Right renal cortex interstitium (tissue), 3 donors: ENCODE measurements at regions not wholly inside any gene's neighbourhood (a gene's known extent, or its start where the extent isn't known, plus 50 kb on each side); places are given as distances from the start of the nearest gene placed in this dataset.

ENCODE experiments used
- DNase-seq, 3 donors: peaks; one replicate each; pipeline ENCODE4 v3.0.0-alpha.2; 2013; ENCODE audit warnings: low read depth in 3 of 3, low spot score in 2 of 3

DNA sequence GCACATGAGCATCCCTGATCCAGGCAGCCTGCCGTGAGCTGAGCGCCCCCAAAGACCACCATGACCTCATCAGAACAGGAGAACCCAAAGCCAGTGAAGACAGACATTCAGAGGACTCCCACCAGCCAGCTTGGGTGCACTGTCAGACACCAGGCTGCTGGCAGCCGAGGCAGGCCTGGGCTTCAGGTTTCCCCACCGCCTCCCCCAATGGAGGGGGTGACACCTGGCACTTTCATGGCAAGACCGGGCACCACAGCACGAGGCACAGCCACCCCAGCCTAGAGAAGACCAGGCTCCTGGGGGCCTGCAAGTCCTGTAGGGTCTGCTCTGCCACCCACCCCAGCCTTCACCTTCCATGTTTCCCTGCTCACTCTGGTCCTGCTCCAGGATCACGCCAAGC, 140.5 kb downstream of the C16orf95 start:
- DNase-seq = no peak

DNA sequence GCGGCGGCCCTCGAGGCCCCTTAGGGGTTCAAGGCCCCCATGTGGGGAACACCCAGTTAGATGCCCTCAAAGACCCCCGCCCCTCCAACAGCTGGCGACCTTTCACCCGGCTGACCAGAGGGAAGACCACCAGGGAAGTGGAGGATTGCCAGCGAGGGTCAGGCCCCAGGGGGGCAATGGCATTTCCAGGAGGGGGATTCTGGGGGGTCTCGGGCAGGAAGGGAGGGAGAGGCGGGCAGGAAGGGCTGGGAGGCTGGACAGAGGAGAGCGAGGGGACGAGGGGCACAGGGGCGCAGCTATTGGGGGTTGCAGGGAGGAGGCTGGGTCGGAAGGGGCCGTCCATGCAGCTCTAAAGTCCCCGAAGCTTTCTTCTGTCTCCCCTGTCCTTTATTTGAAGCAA, 139.5 kb downstream of the C16orf95 start:
- DNase-seq = no peak

DNA sequence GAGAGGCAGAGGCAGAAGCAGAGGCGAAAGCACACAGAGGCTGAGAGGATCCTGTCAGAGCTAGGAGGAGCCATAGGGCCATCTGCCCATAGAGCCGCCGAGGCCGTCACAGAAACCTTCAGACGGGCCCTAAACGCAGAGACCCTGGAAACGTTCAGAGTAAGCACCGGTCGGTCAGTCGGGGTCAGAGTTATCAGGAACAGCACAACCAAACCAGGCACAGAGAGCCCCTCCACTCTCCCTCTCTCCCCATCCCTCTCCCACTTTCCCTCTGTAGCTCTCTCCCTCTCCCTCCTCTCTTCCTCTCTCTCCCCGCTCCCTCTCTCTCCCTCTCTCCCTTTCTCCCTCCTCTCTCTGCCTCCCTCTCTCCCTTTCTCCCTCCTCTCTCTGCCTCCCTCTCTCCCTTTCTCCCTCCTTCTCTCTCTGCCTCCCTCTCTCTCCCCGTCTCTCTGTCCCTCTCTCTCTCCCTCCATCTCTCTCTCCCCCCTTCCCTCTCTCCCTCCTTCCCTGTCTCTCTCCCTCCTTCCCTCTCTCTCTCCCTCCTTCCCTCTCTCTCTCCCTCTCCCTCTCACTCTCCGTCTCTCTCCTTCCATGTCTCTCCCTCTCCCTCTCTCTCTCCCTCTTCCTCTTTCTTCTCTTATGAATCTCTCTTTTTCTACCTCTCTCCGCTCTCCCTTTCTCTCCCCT, 138.9 kb downstream of the C16orf95 start:
- DNase-seq = no peak

DNA sequence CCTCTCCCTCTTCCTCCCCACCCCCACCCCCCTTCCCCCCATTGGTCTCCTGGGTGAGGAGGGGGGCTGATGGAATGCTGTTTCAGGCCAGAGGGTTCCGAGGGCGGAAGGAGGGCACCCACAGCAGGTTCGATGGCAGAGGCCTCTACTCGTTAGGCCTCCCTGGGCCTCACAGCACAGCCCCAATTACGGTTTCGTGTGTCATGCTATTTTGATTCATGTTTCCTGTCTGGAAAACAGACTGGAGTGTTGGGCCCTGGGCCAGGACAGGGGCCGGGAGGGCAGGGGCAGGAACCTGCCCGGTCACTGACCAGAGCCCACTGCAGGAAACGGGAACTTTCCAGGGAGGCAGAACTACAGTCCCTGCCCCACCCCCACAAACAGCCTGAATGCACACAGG, 138.2 kb downstream of the C16orf95 start:
- DNase-seq = no peak

DNA sequence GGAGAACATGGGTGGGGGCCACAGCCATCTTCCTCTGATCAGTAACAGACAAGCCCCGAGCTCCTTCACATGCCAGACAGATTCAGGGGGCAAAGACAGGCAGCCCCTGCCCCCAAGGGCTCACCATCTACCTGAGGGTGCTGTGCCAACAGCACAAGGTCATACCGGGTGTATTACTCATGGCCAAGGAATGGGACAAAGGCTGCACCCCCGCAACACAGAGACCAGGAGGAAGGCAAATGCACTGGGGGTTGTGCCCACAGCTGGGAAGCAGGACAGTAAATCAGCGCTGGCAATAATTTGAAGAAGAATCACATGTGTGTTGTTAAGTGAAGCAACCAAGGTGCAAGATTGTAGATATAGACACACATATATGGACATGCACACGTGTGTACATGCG, 137.1 kb downstream of the C16orf95 start:
- no peak for DNase-seq

DNA sequence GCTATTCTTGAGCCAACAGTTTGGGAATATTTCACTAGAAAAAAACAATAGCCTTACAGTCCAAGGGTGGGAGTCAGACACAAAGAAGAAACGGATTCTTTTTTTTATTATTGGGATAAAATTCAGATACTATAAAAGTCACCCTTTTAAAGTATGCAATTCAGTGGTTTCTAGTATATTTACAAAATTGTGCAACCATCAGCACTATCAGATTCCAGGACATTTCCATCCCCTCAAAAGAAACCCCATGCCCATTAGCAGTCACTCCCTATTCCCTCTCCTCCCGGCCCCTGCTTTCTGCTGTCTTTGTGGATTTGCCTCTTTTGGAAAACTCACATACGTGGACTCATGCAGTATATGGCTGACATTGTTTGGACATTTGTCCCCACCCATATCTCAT, 134.4 kb downstream of the C16orf95 start:
- no peak for DNase-seq

DNA sequence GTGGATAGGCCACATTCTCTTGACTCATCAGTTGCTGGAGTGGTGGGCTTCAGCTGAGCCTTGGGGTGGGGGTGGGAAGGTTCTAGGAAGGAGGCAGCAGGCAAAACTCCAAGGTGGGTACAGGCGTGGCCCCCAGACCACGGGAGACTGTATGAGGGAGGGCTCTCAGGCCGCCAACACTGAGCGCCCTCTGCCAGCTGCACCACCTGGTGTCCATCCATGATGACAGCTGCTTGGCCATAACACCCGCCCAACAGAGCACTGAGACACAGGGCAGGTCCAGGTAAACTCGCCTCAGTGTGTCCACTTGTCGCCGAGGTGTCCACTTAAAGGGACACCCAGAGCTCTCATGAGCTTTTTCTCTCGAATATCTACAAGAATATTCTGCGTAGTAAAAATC, 133.5 kb downstream of the C16orf95 start:
- DNase-seq = no peak

DNA sequence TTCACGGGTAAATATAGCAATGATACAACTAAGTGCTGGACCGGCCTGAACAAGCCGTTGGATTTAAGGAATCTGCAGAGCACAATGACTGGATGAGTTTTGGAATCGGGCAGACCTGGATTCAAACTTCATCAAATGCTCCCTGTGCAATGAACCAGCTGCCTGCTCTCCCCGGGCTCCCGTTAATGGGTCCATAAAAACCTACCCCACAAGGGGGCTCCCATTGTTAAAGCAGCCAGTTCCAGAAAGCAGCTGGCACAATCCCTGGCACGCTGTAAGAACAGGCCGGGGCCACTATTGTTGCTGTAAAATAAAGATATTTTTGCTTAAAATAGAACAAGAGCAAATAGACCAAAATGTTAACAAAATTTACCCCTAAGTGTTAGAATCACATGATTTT, 131.9 kb downstream of the C16orf95 start:
- no peak for DNase-seq

DNA sequence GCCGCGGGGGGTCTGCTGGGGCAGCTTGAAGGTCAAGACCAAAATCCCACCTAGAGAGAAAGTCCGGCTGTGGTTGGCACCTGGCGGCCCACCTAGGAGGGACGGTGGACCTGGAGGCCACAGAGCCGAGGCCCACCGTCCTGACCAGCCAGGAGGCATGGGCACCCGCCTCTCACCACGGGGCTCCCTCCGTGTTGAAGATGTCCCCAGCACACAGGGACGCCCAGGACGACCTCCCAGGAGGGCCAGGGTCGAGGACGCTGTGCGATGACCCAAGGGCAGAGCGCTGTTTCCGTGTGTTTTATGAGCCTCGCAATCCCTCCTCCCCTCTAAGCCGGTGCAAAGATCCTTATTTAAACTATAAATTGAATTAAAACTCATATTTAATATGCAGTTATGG, 131.2 kb downstream of the C16orf95 start:
- DNase-seq = no peak

DNA sequence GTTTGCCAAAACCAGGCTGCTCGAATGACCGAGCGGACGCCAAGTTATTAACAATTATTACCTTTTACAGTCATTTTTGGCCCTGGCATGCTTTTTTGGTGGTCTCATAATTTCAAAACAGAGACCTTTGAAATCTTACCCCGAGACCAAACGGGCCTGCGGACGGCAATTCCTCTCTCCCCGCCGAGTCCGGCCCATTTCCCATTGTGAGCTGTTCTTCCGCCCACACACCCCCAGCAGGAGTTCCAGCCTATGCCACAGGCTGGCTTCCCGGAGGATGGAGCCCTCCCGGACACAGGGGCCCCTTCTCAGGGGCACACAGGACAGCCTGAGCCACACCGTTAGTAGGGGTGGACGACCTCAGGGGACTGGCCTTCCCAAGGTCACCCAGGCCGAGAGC, 130.7 kb downstream of the C16orf95 start:
- no peak for DNase-seq

DNA sequence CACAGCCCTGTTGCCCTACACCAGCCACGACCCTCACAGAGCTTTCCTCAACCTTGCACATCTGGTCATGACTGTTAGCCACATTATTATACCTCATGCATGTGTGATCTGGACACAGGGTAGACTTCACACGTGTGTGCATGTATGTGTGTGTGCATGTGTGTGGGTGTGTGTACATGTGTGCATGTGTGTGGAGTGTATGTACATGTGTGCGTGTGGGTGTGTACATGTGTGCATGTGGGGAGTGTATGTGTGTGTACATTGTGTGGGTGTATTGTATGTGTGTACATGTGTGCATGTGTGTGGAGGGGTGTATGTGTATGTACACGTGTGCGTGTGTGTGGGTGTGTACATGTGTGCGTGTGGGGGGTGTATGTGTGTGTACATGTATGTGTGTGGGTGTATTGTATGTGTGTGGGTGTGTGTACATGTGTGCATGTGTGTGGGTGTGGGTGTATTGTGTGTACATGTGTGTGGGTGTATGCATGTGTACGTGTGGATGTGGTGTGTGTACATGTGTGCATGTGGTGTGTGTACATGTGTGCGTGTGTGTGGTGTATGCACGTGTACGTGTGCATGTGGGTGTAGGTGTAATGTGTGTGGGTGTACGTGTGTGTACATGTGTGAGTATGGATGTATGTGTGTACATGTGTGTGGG, 130.2 kb downstream of the C16orf95 start:
- DNase-seq = no peak

DNA sequence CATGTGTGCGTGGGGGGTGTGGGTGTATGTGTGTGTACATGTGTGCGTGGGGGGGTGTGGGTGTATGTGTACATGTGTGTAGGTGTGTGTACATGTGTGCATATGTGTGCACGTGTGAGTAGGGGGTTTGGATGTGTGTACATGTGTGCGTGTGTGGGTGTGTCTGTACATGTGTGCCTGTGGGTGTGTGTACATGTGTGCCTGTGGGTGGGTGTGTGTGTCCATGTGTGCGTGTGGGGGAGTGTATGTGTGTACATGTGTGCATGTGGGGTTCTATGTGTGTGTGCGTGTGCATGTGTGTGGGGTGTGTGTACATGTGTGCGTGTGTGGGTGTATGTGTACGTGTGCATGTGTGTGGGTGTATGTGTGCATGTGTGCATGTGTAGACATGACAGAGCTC, 129.1 kb downstream of the C16orf95 start:
- DNase-seq = no peak

DNA sequence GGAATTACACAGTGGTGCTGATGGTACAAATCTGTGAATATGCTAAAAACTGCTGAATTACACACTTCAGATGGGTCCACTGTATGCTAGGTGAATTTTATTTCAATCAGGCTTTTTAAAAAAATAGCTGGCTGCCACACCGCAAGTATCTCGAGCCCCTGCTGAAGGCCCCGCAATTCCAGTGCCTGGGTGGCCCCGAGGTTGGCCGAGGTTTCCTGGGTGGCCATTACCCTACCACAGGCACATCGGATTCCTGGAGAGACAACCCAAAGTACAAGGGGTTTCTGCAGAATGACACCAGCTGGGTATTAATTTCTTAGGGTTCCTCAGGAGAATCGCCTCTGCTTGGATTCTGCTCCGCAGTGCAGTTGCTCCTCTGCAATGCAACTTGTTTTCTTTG, 127.8 kb downstream of the C16orf95 start:
- DNase-seq = no peak

DNA sequence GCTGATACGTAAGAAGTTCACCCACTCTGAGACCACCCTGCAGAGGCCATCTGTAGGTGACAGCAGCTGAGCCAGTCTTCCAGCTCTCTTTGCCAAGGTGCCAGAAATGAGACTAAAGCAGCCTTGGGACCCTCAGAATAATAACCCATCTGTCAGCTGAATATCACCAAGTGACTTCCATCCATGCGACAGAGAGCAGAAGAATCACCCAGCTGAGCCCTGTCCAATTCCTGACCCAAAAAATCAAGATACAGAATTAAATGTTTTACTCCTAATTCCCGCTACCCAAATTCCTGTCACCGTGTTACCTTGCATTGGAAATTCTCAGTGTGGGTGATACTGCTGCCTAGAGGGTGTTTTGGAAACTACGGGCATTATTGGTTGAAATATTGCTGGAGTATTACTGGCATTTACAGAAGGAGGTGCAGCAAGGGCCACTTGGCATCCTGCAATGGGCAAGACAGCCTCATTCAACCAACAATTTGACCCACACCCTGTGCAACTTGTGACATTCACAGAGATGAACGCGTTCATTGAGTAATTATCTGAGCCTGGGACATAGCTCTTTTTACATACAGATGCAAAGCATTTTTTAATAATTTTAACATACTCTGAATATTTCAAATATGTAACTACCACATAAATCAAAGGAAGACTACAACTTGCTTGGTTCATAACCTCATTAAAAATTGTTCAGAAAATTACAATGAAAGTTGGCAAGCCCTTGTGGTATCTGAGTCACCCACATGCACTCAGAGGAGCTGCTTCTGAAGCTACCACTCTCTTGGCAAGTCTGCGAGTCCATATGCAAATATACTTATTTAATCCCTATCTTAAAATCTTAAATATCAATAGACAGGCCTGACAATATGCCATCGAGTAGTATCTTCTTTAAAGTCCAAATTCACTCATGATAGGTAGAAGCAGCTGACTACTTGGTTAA, 126.6 kb downstream of the C16orf95 start:
- no peak for DNase-seq

DNA sequence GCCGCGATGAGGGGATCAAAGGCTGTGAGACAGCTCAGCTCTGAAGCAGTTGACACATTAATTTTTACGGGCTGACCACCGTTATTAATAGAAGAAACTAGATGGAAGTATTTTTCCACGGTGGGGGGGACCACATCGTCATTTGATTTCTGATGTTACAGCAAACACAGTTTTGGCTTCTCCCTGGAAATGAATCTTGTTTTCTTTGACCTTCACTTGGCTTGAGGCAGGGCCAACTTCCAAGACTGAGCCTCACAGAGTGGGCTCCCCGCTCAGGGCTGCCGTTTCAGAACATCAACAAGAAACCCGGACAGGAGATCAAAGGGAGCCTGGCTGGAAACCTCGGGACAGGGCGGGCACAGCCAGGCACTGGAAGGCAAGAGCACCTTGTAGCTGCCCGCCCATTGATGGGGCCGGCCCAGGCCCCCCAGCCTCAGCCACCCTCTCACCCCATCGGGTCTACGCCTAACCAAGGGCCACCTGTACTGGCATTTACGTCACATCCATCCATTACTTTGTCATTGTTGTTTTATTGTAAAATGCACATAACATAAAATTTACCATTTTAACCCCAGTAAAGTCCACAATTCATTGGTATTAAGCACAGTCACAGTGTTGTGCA, 124.6 kb downstream of the C16orf95 start:
- no peak for DNase-seq

DNA sequence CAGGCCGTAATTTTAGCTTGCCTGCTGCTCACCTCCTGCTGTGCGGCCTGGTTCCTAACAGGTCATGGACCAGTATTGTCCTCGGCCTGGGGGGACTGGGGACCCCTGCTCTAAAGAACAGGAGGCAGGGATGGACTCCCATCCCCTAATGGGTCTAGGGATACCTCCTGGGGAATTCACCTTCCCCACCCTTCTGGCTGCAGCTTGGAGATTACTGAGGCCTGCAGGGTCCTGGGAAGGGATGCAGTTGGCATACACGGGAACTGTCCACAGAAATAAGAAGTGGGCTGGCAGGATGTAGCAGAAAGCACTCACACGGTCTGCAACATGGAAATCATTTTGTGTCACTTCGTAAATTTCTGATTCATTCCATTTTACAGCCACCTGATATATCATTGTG, 123.0 kb downstream of the C16orf95 start:
- DNase-seq = no peak

DNA sequence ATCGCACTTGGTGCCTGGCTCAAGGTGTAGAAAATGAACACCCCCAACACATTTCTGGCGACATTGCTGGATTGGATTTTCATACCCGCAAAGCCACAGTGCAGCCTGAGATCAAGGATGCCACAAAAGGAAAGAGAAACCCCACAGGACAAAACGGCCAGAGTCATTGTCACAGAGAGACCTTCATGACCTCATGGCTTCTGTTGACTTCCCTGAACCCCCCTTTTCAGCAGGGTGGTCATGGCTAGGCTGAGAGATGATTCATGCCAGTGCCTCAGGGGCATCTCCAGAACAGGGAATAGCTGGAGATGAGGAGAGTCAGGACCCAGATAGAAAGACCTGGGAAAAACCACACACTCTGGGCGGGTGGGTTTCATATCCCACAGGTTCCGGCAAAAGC, 122.0 kb downstream of the C16orf95 start:
- DNase-seq = no peak

DNA sequence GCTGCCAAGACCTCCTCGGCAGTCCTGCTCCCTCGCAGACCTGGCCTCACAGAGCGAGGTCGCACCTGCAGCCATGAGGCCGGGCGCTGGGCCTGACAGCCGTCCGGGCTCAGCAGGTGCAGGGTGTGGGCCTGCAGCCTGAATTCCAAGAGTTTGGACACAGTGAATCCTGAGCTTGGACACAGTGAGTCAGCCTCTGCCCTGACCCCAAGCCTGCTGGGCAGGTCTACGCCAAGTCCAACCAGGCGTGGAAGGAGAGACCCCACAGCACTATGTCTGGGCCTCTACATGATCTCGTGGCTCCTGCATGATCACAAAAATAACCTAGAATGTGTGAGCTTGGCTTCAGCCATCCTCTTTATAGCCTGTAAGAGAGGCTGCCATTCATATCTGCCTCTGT, 121.0 kb downstream of the C16orf95 start:
- DNase-seq = no peak

DNA sequence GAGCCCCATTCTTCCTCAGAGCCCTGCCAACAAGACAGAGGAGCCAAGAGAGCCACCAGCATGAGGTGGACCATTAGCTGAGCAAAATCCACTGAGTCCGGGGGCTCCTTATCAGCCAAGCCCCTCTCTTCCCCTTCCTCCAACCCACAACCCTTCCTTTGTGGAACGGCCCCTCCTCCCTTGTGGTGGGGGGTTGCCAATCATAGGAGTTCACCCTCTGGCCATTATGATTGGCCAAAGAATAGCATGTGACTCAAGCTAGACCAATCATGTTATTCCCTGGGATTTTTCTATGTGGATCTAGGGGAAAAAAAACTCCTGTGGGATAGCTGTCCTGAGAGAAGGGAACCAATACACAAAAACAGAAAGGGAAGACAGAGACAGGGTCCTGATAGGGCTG, 120.5 kb downstream of the C16orf95 start:
- no peak for DNase-seq

DNA sequence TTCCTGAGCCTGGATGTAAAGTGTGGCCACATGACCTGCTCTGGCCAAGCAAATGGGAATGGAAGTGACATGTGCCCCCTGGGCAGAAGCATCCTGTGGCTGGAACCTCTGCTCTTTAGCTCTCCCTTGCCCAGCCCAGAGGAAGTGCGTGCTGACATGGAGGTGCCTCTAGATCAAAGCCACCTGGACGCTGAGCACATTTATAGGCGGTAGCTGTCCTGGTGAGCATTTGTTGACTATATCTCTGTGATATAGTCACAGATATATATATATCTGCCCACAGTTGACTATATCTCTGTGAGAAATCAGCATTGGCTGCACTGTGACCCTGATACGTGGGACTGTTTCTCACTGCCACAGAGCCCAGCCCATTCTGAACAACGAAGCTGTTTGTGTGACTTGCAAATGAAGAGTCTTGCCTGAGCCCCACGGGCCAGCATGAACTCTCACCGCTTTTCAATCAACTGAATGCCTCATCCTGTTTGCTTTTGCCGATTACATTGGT, 118.8 kb downstream of the C16orf95 start:
- DNase-seq = no peak

DNA sequence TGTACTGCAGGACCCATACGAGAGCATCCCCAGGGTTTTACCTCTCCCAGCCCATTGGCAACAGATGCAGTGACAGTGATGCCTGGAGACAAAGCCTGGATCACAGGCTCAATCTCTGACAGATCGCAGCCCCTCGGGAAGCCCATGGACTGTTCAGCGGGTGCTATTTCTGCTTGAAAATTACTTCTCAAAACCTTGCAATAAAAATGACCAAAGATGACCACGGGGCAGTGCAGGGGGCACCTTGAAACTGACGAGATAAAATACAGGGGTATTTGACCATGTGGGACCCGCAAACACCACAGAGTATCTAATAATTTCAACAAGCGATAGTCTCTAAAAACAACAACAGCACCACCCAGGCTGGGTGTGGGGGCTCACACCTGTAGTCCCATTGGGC, 118.3 kb downstream of the C16orf95 start:
- DNase-seq = no peak
